Nephron progenitor cell (in vitro differentiated cells): ENCODE measurements at regions not wholly inside any gene's neighbourhood (a gene's known extent, or its start where the extent isn't known, plus 50 kb on each side); places are given as distances from the start of the nearest gene placed in this dataset.

ENCODE experiments used
- DNase-seq: peaks from one replicate; pipeline ENCODE4 v3.0.0; 2021
- H3K27ac Mint-ChIP-seq: 2 replicates; pipeline ENCODE4 v1.8.0; 2021; ENCODE audit warnings: mild to moderate bottlenecking, moderate library complexity, mixed read lengths
- H3K27me3 Mint-ChIP-seq: 2 replicates; pipeline ENCODE4 v1.8.0; 2021; ENCODE audit warnings: mild to moderate bottlenecking, low read depth, mixed read lengths; ENCODE audit not compliant: poor library complexity
- H3K36me3 Mint-ChIP-seq: 2 replicates; pipeline ENCODE4 v1.8.0; 2021; ENCODE audit warnings: low read depth, mixed read lengths
- H3K4me1 Mint-ChIP-seq: 2 replicates; pipeline ENCODE4 v1.8.0; 2021; ENCODE audit warnings: mixed read lengths
- H3K4me3 Mint-ChIP-seq: 2 replicates; pipeline ENCODE4 v1.8.0; 2021; ENCODE audit warnings: mild to moderate bottlenecking, moderate library complexity, mixed read lengths
- H3K9me3 Mint-ChIP-seq: 2 replicates; pipeline ENCODE4 v1.8.0; 2021; ENCODE audit warnings: mild to moderate bottlenecking, moderate library complexity, mixed read lengths
- CTCF ChIP-seq: fragments of 200-600 bp; sonication (generic); IDR thresholded peaks from 2 replicates; pipeline ENCODE4 v1.5.0; 2021; ENCODE audit warnings: antibody characterized with exemption

GRCh38 chr17:79269620-79270019 lies 195.0 kb downstream of the ENGASE start:
- H3K27ac Mint-ChIP-seq, result peak overlapping the region; percentile 8

DNA sequence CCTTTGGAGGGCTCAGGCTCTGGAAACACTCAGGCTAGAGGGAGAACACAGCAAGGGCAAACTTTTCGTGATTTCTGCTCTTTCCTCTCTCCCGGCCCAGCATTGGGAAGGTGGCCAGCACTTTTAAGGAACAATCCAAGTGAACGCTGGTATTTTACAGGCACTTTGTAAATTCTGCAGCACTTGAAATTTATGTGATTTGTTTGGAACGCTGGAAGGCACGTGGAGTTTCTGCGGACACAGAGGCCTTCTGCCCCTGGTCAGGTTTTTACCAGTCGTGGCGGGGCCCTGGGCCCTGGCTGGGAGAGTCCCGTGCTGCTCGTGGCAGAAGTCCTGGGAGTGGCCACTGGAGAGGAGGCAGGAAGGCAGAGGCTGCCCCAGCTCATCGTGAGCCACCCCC lies 188.6 kb downstream of the ENGASE start:
- Mint-ChIP-seq H3K4me1 (peaks cover 20% of the 10 kb centered on the region), H3K36me3 (no peaks in the 10 kb centered on the region), H3K27ac (no peak overlapping the region), H3K4me3 (no peak overlapping the region), H3K9me3 (no peaks in the 10 kb centered on the region), H3K27me3 (peaks cover 40% of the 10 kb centered on the region)
- no peak for DNase-seq
- no peak for TF ChIP-seq CTCF

More at GRCh38 chr17:79269620-79270019, 195.0 kb downstream of the ENGASE start:
- no peak for DNase-seq
- peaks cover 24% of the 10 kb centered on the region for H3K4me1 Mint-ChIP-seq
- no peak overlapping the region for H3K4me3 Mint-ChIP-seq
- no peaks in the 10 kb centered on the region for H3K9me3 Mint-ChIP-seq
- peaks cover 51% of the 10 kb centered on the region for H3K27me3 Mint-ChIP-seq
- H3K36me3 Mint-ChIP-seq, result no peaks in the 10 kb centered on the region
- no peak for TF ChIP-seq CTCF

- H3K36me3 Mint-ChIP-seq, result no peaks in the 10 kb centered on the region
- peaks cover 20% of the 10 kb centered on the region for H3K4me1 Mint-ChIP-seq
- no peaks in the 10 kb centered on the region for H3K9me3 Mint-ChIP-seq
- no peak for DNase-seq
- no peak overlapping the region for H3K27ac Mint-ChIP-seq
- no peak overlapping the region for H3K4me3 Mint-ChIP-seq
- TF ChIP-seq CTCF, result no peak
- peaks cover 40% of the 10 kb centered on the region for H3K27me3 Mint-ChIP-seq
Observed at GRCh38 chr17:79262624-79263023, 188.0 kb downstream of the ENGASE start.

DNA sequence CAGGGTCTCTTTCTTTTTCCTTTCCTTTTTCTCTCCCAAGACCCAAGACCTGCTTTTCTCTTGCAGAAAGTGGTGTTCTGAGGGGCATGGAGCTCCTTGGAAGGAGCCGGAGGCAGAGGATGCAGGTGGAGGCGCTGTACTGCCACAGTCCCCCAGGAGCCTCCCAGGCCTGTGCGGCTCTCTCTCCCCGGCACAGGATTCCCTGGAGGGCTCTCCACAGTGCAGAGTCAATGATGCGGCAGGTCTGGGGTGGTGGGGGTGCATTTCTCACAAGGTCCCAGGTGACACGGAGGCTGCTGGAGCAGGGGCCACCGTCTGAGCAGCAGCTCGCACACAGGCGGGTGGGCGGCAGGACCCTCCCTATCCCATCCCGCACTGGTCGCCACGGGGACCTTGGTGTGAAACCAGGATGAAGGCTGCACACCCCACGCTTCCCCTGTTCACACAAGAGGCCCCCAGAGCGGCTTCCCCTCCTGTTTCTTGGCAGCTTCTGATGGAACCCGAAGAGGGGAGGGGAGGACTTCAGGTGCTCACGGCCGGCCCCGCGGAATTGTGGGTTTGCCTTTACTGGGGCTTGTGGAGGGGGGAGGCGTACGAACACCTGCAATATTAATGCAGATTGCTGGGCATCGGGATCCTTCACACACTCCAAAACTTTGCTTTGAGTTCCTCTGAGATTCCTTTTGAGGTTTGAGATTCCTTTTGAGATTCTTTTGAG lies 186.9 kb downstream of the ENGASE start:
- TF ChIP-seq CTCF, result no peak
- Mint-ChIP-seq H3K4me3 (no peak overlapping the region), H3K36me3 (no peaks in the 10 kb centered on the region), H3K27ac (no peak overlapping the region), H3K4me1 (peaks cover 20% of the 10 kb centered on the region), H3K27me3 (peaks cover 48% of the 10 kb centered on the region), H3K9me3 (no peaks in the 10 kb centered on the region)
- DNase-seq, result no peak

GRCh38 chr17:79258843-79259242 lies 184.2 kb downstream of the ENGASE start:
- no peak for DNase-seq
- Mint-ChIP-seq H3K27ac (no peak overlapping the region), H3K36me3 (no peaks in the 10 kb centered on the region), H3K4me1 (peaks cover 4% of the 10 kb centered on the region), H3K4me3 (no peak overlapping the region), H3K9me3 (no peaks in the 10 kb centered on the region), H3K27me3 (peaks cover 54% of the 10 kb centered on the region)
- TF ChIP-seq CTCF, result no peak

- no peak for TF ChIP-seq CTCF
- Mint-ChIP-seq H3K4me3 (no peak overlapping the region), H3K9me3 (no peaks in the 10 kb centered on the region), H3K4me1 (no peaks in the 10 kb centered on the region), H3K36me3 (no peaks in the 10 kb centered on the region), H3K27me3 (peaks cover 59% of the 10 kb centered on the region), H3K27ac (no peak overlapping the region)
- DNase-seq, result no peak
Observed at GRCh38 chr17:79258041-79258440, 183.4 kb downstream of the ENGASE start.
